HK-2 (cell line): ENCODE measurements at regions not wholly inside any gene's neighbourhood (a gene's known extent, or its start where the extent isn't known, plus 50 kb on each side); places are given as distances from the start of the nearest gene placed in this dataset.

ENCODE experiments used
- DNase-seq: peaks from one replicate; pipeline ENCODE4 v3.0.0-alpha.2; 2018; ENCODE audit not compliant: unreplicated experiment

DNA sequence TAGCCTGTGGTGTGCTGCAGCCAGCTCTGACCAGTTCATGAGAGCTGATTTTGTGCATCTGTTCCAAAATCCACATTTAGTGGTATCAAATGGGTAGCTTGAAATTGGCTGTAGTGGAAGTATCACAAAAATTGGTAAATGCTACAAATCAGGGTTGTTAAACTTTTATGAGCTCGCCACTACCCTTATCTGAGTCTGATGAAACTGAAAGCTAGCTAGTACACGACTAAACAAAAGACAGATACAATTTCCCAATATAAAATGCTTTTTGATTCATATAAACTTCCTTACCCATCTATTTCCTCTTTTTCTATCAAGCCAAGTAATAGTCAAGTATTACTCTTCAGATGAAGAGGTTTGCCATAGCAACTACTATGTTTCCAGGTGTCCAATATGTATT is 392.0 kb downstream of the TMEM161B start:
- no peak for DNase-seq

- no peak for DNase-seq
These were observed 395.7 kb downstream of the TMEM161B start for GRCh38 chr5:87872986-87873385.

GRCh38 chr5:87868792-87869191 is 399.9 kb downstream of the TMEM161B start:
- no peak for DNase-seq

- no peak for DNase-seq
These were observed 401.4 kb downstream of the TMEM161B start for GRCh38 chr5:87867281-87867680.

DNA sequence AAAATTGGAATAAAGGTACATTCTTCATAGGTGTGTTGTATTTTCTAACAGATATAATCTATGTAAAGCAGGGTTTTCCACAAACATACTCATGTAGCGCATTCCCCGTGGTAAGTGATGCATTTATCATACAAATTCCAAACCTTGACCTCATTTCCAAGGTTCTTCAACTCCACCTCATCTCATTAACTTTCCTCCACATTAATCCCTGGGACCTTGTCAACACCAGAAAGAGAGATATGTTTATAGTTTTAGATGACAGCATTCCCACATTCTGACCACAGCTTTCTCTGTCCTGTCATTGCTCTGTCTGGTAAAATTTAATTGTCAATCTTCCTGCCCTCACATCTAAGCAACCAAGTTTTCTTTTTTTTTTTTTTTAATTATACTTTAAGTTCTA is 415.1 kb downstream of the TMEM161B start:
- DNase-seq = no peak

DNA sequence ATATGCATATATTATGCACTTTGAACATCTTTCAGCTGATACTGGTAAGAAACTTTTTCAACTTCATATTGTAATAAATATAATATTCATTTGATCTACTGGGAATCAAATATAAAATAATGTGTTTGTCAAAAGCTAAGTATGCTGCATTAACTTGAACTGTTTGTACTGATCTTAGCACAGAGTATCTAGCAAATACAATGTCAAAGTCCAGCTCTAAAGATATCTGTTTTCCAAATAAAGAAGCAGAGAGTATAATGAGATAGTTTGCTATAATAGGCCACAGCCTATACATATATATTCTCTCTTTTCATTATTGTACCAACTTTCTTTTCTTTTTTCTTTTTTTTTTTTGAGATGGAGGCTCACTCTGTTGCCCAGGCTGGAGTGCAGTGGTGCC is 417.0 kb downstream of the TMEM161B start:
- DNase-seq = no peak

GRCh38 chr5:87850843-87851242 is 417.8 kb downstream of the TMEM161B start:
- no peak for DNase-seq

- no peak for DNase-seq
These were observed 422.9 kb downstream of the TMEM161B start for GRCh38 chr5:87845734-87846133.

GRCh38 chr5:87844866-87845265 is 423.8 kb downstream of the TMEM161B start:
- no peak for DNase-seq

- DNase-seq = no peak
These were observed 424.2 kb downstream of the TMEM161B start for GRCh38 chr5:87844449-87844848.

DNA sequence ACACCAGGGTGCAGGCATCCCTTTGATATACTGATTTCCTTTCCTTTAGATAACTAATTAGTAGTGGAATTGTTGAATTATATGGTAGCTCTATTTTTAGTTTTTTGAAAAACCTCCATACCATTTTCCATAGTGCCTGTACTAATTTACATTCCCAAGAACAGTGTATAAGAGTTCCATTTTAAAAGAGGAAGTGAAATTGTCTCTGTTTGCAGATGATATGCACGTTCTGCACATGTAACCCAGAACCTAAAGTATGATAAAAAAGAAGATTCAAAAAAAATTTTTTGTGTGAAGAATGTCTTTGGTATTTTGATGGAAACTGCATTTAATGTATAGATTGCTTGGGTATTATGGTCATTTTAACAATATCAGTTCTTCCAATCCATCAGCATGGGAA is 424.0 kb upstream of the CCNH start:
- DNase-seq = no peak

- DNase-seq = no peak
These were observed 418.8 kb upstream of the CCNH start for GRCh38 chr5:87831499-87831898.

DNA sequence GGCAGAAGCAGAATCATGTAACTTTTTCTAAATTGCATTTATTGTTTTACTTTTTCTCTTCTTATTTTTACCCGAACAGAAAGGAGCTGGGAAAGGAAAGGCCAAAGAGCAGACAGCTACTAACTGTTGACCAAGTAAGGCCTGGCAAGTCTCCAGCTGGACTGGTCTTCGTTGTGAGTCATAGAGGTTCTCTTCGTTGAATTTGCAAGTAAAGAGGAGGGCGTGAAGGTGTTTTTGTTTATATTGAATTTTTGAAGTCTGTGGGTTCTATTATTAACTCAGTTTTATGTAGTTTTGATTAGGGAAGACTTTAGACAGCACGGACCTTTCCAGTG is 416.5 kb upstream of the CCNH start:
- peak; percentile 13 for DNase-seq

DNA sequence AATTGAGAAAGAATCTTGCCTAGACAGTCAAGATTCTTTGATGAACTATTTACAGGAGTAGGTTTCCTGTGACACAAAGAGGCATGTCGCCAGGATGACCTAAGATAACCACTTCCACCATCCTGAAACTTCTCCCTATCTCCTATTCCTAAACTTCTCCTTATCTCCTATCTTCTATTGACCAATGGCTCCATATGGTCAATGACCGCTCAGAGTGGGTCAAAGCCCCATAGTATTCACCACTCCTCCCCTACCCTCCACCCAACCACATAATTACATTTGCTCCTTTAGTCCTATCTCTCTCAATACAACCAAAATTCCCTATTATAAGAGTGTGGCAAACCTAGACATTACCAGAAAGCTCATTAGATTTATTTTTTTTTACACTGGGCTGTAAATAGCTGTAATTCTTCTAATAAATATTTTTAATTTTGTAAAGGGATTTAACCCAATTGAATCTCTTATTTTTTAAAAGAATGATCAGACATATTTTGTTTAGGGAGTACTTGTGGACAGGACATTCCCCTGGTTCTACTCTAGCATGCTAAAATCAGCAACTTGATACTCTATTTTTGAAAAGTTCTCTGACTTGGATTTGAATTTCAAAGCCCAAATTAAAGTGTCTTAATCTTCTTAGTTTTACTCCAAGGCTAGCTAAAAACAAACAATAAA is 416.0 kb upstream of the CCNH start:
- no peak for DNase-seq

DNA sequence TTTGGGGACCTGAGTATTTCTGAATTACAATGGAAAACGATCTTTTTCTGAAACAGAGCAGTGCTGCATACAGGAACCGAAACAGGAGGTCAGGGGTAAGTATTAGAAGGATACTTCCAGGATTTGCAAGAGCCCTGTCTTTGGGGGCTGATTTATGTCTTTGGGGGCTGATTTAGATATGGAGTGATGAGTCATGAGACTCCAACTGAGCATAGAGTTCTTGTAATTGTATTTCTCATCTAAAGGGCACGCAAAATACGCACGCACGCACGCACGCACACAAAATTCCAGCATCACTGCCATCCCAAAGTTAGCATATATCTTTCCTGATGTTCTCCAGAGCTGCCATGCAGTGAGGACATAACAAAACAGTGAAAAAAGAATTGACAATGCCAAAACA is 414.8 kb upstream of the CCNH start:
- DNase-seq = no peak

DNA sequence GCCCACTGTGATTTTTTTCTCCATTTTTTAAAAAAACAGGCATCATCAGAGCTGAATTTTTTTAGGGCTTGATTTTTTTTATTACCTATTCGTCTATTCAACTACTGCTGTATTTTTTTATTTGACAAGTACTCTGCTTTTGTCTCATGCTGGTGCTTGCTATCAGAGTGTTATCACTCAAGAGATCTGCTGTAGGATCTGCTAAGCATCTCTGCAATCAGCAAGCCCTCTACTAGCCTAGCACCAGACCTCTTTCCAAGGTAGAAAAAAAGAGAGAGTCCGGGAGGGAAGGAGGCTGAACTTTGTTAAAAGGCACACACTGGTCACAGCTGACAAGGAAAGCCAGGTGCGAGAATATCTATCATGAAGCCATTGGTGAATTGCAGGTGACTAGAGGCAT is 413.8 kb upstream of the CCNH start:
- no peak for DNase-seq

DNA sequence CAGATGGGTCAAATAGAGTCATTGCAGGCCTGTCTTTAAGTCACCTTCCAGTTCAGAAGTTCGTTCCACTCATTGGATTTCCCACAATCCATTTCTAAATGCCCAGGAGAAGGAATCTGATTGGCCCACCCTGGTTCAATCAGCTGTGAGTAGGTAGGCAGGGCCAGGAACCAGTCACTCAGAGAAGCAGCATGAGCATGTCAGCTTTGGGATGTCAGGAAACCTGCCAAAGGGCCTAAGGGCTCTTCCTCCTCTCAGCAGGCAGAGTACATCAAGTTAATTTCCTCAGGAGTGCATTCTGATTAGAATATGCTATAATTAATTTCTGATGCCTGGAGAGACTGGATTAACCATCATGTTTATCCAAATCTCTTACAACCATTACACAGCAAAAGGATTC is 412.9 kb upstream of the CCNH start:
- DNase-seq = no peak

DNA sequence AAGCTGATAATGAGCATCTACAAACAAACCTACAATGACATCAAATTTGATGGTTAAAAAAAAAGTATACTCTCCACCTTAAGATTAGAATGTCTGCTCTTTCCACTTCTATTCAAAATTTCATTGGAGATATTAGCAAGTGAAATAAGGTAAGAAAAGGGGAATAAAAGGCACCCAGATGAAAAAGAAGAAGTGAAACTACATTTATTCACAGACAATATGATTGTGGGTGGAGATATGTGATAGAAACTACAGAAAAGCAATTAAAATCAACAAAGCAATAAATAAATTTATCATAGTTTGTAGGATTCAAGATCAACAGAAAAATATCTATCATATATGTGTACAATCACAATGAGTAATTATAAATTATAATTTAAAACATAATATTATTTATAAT is 395.1 kb upstream of the CCNH start:
- no peak for DNase-seq

DNA sequence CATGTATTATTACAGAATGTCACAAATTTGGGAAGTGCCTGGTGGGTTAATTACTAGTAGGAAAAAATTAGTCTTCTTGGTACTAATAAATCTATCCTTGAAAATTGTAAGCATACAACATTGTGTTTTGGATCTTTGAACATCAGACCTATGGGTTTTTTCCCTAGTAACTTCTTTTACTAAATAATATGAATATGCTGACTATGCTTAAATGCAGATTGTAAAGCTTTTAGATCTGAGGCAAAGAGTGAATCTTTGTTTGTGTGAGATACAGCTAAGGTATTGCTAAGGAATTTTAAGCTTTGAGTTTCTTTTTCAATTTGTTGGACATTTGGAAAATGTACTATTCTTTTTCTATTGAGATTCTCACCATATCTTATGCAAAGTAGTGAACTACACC is 390.6 kb upstream of the CCNH start:
- DNase-seq = no peak

DNA sequence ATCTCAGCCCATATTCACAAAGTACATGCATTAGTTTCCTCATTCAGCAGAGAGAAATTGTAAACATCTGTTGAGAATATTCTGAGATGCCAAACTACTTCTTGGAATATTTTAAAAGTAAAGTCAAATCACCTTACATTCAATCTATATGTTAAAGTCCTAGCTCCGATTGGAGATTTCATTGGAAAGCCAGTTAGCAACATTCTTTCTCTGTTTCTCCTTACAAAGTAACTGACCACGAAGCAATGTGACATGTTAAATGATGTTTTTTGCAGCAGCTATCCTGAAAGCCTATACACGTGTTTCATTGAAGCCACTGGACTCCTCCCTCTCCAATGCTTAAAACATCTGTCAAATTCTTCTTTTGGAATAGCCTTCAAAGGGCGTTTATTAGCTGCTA is 379.1 kb upstream of the CCNH start:
- DNase-seq = no peak

DNA sequence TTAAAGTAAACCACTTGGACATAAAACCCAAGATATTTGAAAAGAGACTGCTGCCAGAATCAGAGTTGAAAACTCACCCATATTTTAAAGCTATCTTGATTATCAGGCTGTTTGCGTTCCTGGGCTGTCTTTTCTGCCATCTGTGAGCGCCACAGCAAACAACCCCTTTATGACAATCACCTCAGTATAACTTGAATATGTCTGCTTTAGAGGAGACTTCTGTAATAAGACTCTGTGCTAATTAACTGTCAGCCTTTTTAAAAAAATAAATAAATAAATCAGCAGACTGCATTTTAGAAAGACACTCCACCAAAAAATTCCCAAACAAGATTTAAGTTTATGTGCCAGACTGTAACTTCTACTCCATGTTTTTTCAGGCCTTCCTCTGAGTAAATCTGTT is 375.7 kb upstream of the CCNH start:
- no peak for DNase-seq

- DNase-seq = no peak
These were observed 375.0 kb upstream of the CCNH start for GRCh38 chr5:87787625-87788256.

GRCh38 chr5:87787086-87787485 is 374.4 kb upstream of the CCNH start:
- no peak for DNase-seq

- no peak for DNase-seq
These were observed 373.7 kb upstream of the CCNH start for GRCh38 chr5:87786471-87786870.
